LoVo (cell line): ENCODE measurements at regions not wholly inside any gene's neighbourhood (a gene's known extent, or its start where the extent isn't known, plus 50 kb on each side); places are given as distances from the start of the nearest gene placed in this dataset.

Source experiments
- DNase-seq: peaks from one replicate; pipeline ENCODE4 v3.0.0-alpha.2; 2016; ENCODE audit warnings: low spot score

GRCh38 chr6:155527443-155527842 is 71.8 kb upstream of the NOX3 start:
- no peak for DNase-seq

GRCh38 chr6:155523821-155524651 is 68.4 kb upstream of the NOX3 start:
- no peak for DNase-seq

- DNase-seq, result no peak
These were observed 66.1 kb upstream of the NOX3 start for GRCh38 chr6:155521719-155522118.

- DNase-seq, result no peak
These were observed 64.4 kb upstream of the NOX3 start for GRCh38 chr6:155520078-155520477.

GRCh38 chr6:155519176-155519738 is 63.6 kb upstream of the NOX3 start:
- no peak for DNase-seq

- DNase-seq, result peak; percentile 25
These were observed 61.7 kb upstream of the NOX3 start for GRCh38 chr6:155517294-155517693.

GRCh38 chr6:155510879-155511278 is 55.2 kb upstream of the NOX3 start:
- DNase-seq, result no peak

GRCh38 chr6:155509743-155510475 is 54.3 kb upstream of the NOX3 start:
- DNase-seq, result no peak

GRCh38 chr6:155505608-155505989 is 50.0 kb upstream of the NOX3 start:
- DNase-seq, result no peak
